VCaP (cell line): ENCODE measurements at regions not wholly inside any gene's neighbourhood (a gene's known extent, or its start where the extent isn't known, plus 50 kb on each side); places are given as distances from the start of the nearest gene placed in this dataset.

Source experiments
- H3K27ac ChIP-seq: fragments of 450-650 bp; 2 replicates; pipeline ENCODE4 v1.5.1; 2017
- TF ChIP-seq, protein P1 (sequence below): fragments of 450-650 bp; conservative IDR thresholded peaks from 2 replicates; pipeline ENCODE4 v1.5.1; 2017; ENCODE audit warnings: mild to moderate bottlenecking, moderate library complexity

DNA sequence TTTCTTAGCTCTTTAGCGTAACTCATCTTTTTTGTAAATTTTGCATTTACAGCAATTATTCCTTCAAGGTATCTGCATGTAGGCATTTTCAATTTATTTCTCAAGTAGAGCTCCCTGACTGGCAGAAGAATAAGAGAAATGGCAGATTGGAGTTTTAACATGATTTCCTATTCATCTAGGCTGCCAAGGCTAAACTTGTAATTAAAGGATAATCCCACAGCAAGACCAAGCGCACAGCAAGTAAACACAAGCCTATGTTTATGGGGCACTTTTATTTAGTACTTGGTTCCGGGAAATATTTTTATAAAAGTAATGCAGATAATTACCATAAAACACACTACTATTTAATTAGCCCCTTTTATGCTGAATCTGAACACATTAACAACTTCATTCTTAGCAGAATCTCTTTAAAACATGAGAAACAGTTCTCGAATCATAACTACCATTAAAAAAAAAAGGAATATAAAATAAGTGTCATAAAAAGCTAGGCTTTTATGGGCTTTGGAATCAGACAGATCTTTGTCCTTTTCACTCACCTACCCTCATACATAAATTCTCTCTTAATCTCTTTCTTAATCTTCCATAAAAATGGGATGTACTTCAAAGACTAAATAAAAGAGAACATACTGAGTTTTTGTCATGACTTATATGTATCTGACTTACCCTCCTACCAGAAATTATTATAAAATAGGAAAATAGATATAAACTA is 961.6 kb upstream of the MIR17HG start:
- peak overlapping the region; percentile 68 for H3K27ac ChIP-seq
- TF ChIP-seq, protein P1, sequence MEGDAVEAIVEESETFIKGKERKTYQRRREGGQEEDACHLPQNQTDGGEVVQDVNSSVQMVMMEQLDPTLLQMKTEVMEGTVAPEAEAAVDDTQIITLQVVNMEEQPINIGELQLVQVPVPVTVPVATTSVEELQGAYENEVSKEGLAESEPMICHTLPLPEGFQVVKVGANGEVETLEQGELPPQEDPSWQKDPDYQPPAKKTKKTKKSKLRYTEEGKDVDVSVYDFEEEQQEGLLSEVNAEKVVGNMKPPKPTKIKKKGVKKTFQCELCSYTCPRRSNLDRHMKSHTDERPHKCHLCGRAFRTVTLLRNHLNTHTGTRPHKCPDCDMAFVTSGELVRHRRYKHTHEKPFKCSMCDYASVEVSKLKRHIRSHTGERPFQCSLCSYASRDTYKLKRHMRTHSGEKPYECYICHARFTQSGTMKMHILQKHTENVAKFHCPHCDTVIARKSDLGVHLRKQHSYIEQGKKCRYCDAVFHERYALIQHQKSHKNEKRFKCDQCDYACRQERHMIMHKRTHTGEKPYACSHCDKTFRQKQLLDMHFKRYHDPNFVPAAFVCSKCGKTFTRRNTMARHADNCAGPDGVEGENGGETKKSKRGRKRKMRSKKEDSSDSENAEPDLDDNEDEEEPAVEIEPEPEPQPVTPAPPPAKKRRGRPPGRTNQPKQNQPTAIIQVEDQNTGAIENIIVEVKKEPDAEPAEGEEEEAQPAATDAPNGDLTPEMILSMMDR = no peak

DNA sequence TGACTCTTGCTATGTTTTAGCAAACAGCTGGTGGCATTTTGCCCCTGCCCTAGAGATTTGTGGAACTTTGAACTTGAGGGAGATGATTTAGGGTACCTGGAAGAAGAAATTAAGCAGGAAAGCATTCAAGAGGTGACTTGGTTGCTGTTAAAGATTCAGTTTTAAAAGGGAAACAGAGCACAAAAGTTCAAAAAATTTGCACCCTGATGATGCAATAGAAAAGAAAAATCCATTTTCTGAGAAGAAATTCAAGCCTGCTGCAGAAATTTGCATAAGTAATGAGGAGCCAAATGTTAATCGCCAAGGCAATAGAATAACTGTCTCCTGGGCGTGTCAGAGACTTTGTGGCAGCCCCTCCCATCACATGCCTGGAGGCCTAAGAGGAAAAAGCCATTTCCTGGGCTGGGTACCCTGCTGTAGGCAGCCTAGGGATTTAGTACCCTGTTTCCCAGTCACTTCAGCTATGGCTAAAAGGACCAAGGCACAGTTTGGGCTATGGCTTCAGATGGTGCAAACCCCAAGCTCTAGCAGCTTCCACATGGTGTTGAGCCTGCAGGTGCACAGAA is 958.5 kb upstream of the MIR17HG start:
- H3K27ac ChIP-seq = no peak overlapping the region
- TF ChIP-seq, protein P1 = no peak

GRCh38 chr13:90389537-90389936 is 958.0 kb upstream of the MIR17HG start:
- no peak overlapping the region for H3K27ac ChIP-seq
- TF ChIP-seq, protein P1 = no peak

DNA sequence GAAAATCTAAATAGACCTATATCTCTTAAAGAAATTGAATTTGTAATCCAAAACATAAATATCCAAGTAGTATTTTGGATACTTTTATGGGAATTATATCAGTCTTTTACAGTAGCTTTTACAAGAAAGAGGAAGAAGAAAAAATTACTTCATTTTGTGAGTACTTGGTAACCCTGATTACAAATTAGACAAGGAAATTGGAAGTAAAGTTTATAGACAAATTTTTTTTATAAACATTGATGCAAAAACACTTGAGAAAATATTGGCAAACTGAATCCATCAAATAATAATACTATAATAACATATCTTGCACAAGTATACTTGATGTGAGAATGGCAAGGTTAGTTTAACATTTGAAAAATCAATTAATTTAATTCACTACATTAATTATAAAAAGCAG is 954.1 kb upstream of the MIR17HG start:
- TF ChIP-seq, protein P1 = no peak
- no peak overlapping the region for H3K27ac ChIP-seq

GRCh38 chr13:90395348-90395747 is 952.1 kb upstream of the MIR17HG start:
- no peak overlapping the region for H3K27ac ChIP-seq
- TF ChIP-seq, protein P1 = no peak

DNA sequence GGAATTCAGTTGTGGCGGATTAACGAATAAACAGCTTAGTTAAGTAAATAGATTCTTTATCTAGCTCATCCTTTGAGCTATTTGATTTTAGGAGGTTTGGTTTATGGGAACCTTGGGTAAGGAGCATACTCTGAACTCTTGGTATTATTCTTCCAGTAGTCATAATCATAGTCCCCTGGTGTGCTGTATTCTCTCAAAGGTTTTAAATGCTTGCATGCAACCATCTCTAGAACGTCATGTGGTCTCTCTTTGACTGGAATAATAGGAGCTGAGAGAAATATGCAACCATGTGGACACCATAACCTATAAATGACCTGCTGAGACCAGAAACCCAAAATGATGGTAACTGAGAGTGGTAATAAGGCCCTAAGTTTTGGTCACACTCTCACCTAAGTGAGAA is 951.6 kb upstream of the MIR17HG start:
- H3K27ac ChIP-seq = no peak overlapping the region
- TF ChIP-seq, protein P1 = no peak

DNA sequence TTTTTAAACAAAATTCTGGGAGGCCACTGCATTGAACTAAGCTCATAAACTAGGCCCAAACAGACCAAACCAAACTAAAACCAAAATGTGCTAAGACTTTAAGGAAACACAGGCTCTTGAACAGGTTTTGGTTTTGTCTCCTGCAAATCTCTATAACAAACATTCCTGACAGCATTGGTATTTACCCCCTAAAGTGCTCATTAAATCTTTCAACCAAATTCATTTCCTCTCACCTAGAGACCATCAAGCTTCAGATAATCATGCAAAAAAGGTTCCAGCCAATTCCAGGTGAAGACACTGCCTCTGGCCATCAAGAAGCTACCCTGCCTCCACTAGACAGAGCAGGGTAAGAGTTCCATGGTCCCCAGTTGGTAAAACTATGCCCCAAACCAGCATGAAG is 951.2 kb upstream of the MIR17HG start:
- no peak overlapping the region for H3K27ac ChIP-seq
- TF ChIP-seq, protein P1 = no peak
